GM12878 (cell line): ENCODE measurements at regions not wholly inside any gene's neighbourhood (a gene's known extent, or its start where the extent isn't known, plus 50 kb on each side); places are given as distances from the start of the nearest gene placed in this dataset.

Experiments used
- ATAC-seq: fragments of 200-7000 bp; cut with Tn5 transposase; 3 replicates; pipeline ENCODE4 v1.9.1; 2020; ENCODE audit warnings: mild to moderate bottlenecking, moderate library complexity
- BruUV-seq: library from RNA; stranded (reverse); fragments of 400-500 nt; replicated peaks from 2 replicates; lab custom pipeline; 2021; lab: Mats Ljungman, UMichigan
- CTCF ChIA-PET: fragments of 300-600 bp; sonication (Branson Sonifier 250); formaldehyde crosslinking; extraction: SDS; loops from one replicate; lab custom pipeline; 2021; ENCODE audit warnings: inconsistent platforms; lab: Yijun Ruan, JAX
- POLR2A ChIA-PET: fragments of 350-600 bp; formaldehyde crosslinking; extraction: SDS; loops from one replicate; lab custom pipeline; 2021; ENCODE audit warnings: inconsistent platforms; lab: Charles Lee
- RAD21 ChIA-PET: fragments of 300-600 bp; sonication (Branson Sonifier 250); formaldehyde crosslinking; loops from one replicate; lab custom pipeline; 2023; ENCODE audit warnings: antibody characterized with exemption; ENCODE audit not compliant: unreplicated experiment; lab: Charles Lee
- SMC1A ChIA-PET: fragments of 300-600 bp; sonication (Branson Sonifier 250); formaldehyde crosslinking; loops from one replicate; lab custom pipeline; 2023; ENCODE audit not compliant: unreplicated experiment, uncharacterized antibody; lab: Charles Lee
- DNase-seq: peaks from one replicate; pipeline ENCODE4 v3.0.0-alpha.2; 2011; ENCODE audit warnings: low read depth, low spot score
- FAIRE-seq: peaks from 3 replicates; lab custom pipeline; 2011; peaks lifted over from hg19 to GRCh38; lab: Jason Lieb, UNC
- H2AFZ ChIP-seq: 2 replicates; pipeline ENCODE4 v1.6.0; 2011; ENCODE audit warnings: low read depth, low read length, control low read depth; ENCODE audit not compliant: control insufficient read depth
- H3K27ac ChIP-seq: 2 replicates; pipeline ENCODE4 v1.5.1; 2011; ENCODE audit warnings: control low read depth; ENCODE audit not compliant: control insufficient read depth, insufficient read depth
- H3K27me3 ChIP-seq, 2 experiments: replicated peaks in 1 of 2; 2 replicates each; pipeline versions ENCODE4 v1.6.0 to v1.6.1; 2011; ENCODE audit warnings: low read length in 1 of 2; ENCODE audit not compliant: control insufficient read depth in 2 of 2, insufficient read depth in 2 of 2
- H3K36me3 ChIP-seq, 2 experiments: 2 replicates each; pipeline ENCODE4 v1.5.1; 2011; ENCODE audit warnings: low read length in 1 of 2; ENCODE audit not compliant: control insufficient read depth in 2 of 2, insufficient read depth in 2 of 2
- H3K4me1 ChIP-seq: 2 replicates; pipeline ENCODE4 v1.6.1; 2011; ENCODE audit warnings: mild to moderate bottlenecking, low read length, moderate library complexity, mixed read lengths; ENCODE audit not compliant: control insufficient read depth, insufficient read depth
- H3K4me2 ChIP-seq: 2 replicates; pipeline ENCODE4 v1.6.0; 2011; ENCODE audit warnings: control low read depth; ENCODE audit not compliant: control insufficient read depth, insufficient read depth
- H3K4me3 ChIP-seq: fragments of 200-600 bp; sonication (generic); 2 replicates; pipeline ENCODE4 v1.5.1; 2016
- H3K79me2 ChIP-seq: 2 replicates; pipeline ENCODE4 v1.6.0; 2011; ENCODE audit warnings: low read length; ENCODE audit not compliant: control insufficient read depth, insufficient read depth
- H3K9ac ChIP-seq: 2 replicates; pipeline ENCODE4 v1.8.0; 2011; ENCODE audit warnings: low read length, control low read depth, mixed read lengths; ENCODE audit not compliant: control insufficient read depth, insufficient read depth
- H3K9me3 ChIP-seq: replicated peaks from 3 replicates; pipeline ENCODE4 v1.5.1; 2011; ENCODE audit warnings: mild to moderate bottlenecking, low read length; ENCODE audit not compliant: control insufficient read depth, insufficient read depth
- H4K20me1 ChIP-seq: 2 replicates; pipeline ENCODE4 v1.6.0; 2011; ENCODE audit not compliant: control insufficient read depth, insufficient read depth
- ASH2L ChIP-seq: fragments of 300-600, 200-600 bp; sonication (generic); IDR thresholded peaks from 2 replicates; pipeline ENCODE4 v1.6.1; 2017; ENCODE audit warnings: low read depth, mild to moderate bottlenecking, borderline replicate concordance
- ATF7 ChIP-seq: fragments of 450-650 bp; IDR thresholded peaks from 2 replicates; pipeline ENCODE4 v1.6.1; 2016; ENCODE audit warnings: low read depth, mild to moderate bottlenecking
- BCL11A ChIP-seq: IDR thresholded peaks from 2 replicates; pipeline ENCODE4 v1.6.1; 2011; ENCODE audit warnings: low read depth, low read length
- BCL3 ChIP-seq: IDR thresholded peaks from 2 replicates; pipeline ENCODE4 v1.6.1; 2011; ENCODE audit warnings: borderline replicate concordance, low read depth, mild to moderate bottlenecking, moderate library complexity, low read length; ENCODE audit not compliant: insufficient read depth, poor library complexity, severe bottlenecking
- BHLHE40 ChIP-seq, 2 experiments: fragments of 450-650 bp in 1 of 2; IDR thresholded peaks; 2 replicates each; pipeline ENCODE4 v1.6.1; 2011 to 2017; ENCODE audit warnings: low read depth in 2 of 2, borderline replicate concordance in 1 of 2, improper control_type of control experiment in 1 of 2, low read length in 1 of 2, mild to moderate bottlenecking in 1 of 2
- CEBPB ChIP-seq, 2 experiments: fragments of 150-350 bp in 1 of 2; IDR thresholded peaks; 2 replicates each; pipeline ENCODE4 v1.6.1; 2012 to 2014; ENCODE audit warnings: low read depth in 2 of 2, low read length in 2 of 2, borderline replicate concordance in 1 of 2, inconsistent platforms in 1 of 2
- EED ChIP-seq: sonication (generic); IDR thresholded peaks from 2 replicates; pipeline ENCODE4 v1.6.1; 2016; ENCODE audit warnings: antibody characterized with exemption, low read depth
- FOXM1 ChIP-seq: IDR thresholded peaks from 2 replicates; pipeline ENCODE4 v1.6.1; 2012; ENCODE audit warnings: low read depth, mild to moderate bottlenecking, inconsistent platforms, low read length, moderate library complexity
- IKZF1 ChIP-seq: fragments of 450-650 bp; conservative IDR thresholded peaks from 2 replicates; pipeline ENCODE4 v1.6.1; 2017; ENCODE audit warnings: antibody characterized with exemption, mild to moderate bottlenecking
- IKZF2 ChIP-seq, 2 experiments: fragments of 450-650 bp; IDR thresholded peaks; 2 replicates each; pipeline ENCODE4 v1.6.1; 2017; ENCODE audit warnings: mild to moderate bottlenecking in 2 of 2, moderate library complexity in 2 of 2
- PAX5 ChIP-seq: IDR thresholded peaks from 2 replicates; pipeline ENCODE4 v1.6.1; 2011; ENCODE audit warnings: low read depth, low read length, borderline replicate concordance
- RAD51 ChIP-seq: fragments of 450-650 bp; IDR thresholded peaks from 2 replicates; pipeline ENCODE4 v1.6.1; 2016; ENCODE audit warnings: moderate library complexity, mild to moderate bottlenecking, inconsistent platforms
- RUNX3 ChIP-seq: IDR thresholded peaks from 2 replicates; pipeline ENCODE4 v1.6.1; 2012; ENCODE audit warnings: low read length, inconsistent platforms
- SKIL ChIP-seq: fragments of 450-650 bp; IDR thresholded peaks from 2 replicates; pipeline ENCODE4 v1.6.1; 2017; ENCODE audit warnings: mild to moderate bottlenecking, low read depth, inconsistent platforms; ENCODE audit not compliant: poor library complexity, severe bottlenecking
- SPI1 ChIP-seq: IDR thresholded peaks from 2 replicates; pipeline ENCODE4 v1.6.1; 2011; ENCODE audit warnings: low read depth, mild to moderate bottlenecking, low read length, moderate library complexity, borderline replicate concordance; ENCODE audit not compliant: insufficient read depth
- ZZZ3 ChIP-seq: IDR thresholded peaks from 2 replicates; pipeline ENCODE4 v1.6.1; 2011; ENCODE audit warnings: low read depth; ENCODE audit not compliant: control insufficient read depth, insufficient read length
- WGBS: methylation state at CpG from one replicate; pipeline ENCODE4 v1.1.6; 2016; ENCODE audit warnings: low lambda C conversion rate; ENCODE audit not compliant: insufficient replicate concordance, insufficient coverage; ENCODE audit errors: missing lambda C conversion rate; 5-methylcytosine and 5-hydroxymethylcytosine counted together
- in situ Hi-C: fragments of 300-500 bp; cut with MboI; formaldehyde crosslinking; loops from 9 replicates; pipeline ENCODE4 v1.14.3; 2018; ENCODE audit warnings: mixed read lengths
- intact Hi-C: fragments of 100-400 bp; cut with micrococcal nuclease; formaldehyde crosslinking; loops from one replicate; pipeline ENCODE4 v1.14.2; 2022; ENCODE audit not compliant: unreplicated experiment
- TF ChIP-seq, protein P1 (sequence below): fragments of 150-350 bp; IDR thresholded peaks from 2 replicates; pipeline ENCODE4 v1.6.1; 2014; ENCODE audit warnings: mild to moderate bottlenecking, low read depth, low read length

- ChIA-PET SMC1A (no interaction called here), POLR2A (interaction anchor here (1.0 kb wide), 1 partner anchor 13 kb away, joined by 3 read pairs; no protein-coding TSS in a partner anchor), CTCF (no interaction called here), RAD21 (no interaction called here)
- Histone ChIP-seq H3K9ac (no peak overlapping the region), H3K4me2 (no peak overlapping the region), H3K27ac (no peak overlapping the region), H3K36me3 (no peaks in the 10 kb centered on the region), H3K9me3 (no peaks in the 10 kb centered on the region), H4K20me1 (no peaks in the 10 kb centered on the region), H3K27me3 (no peaks in the 10 kb centered on the region), H3K79me2 (no peaks in the 10 kb centered on the region), H2AFZ (no peak overlapping the region), H3K4me3 (no peak overlapping the region), H3K4me1 (peaks cover 13% of the 10 kb centered on the region)
- in situ Hi-C loops: no loop called here
- 84% methylated on average over 16 of the region's 16 CpGs for WGBS
- ATAC-seq (peak; percentile 65), DNase-seq (no peak), FAIRE-seq (no peak)
- no TSS peak for BruUV-seq
- intact Hi-C loops: no loop called here
- TF ChIP-seq CEBPB (IDR thresholded peaks at IDR 0.05; ENCODE audit: borderline replicate concordance in 1 of 2, low read depth in 2 of 2, low read length in 2 of 2): no peak
- peak; percentile 52 for TF ChIP-seq RUNX3
- no peak for TF ChIP-seq ASH2L
- TF ChIP-seq RAD51: peak; percentile 45; the same call in 1 of the 2 replicates
- 0 out of 2 replicates have a peak, but pooled peaks have one; percentile 37 for TF ChIP-seq PAX5
- peak; percentile 64; the same call in 1 of the 2 replicates for TF ChIP-seq EED
- no peak for TF ChIP-seq FOXM1
- peak in 1 of 2 experiments; percentile 58; a peak in 2 of 4 replicates for TF ChIP-seq BHLHE40 (IDR thresholded peaks at IDR 0.05; ENCODE audit: borderline replicate concordance in 1 of 2, low read depth in 2 of 2, low read length in 1 of 2)
- TF ChIP-seq ATF7: no peak
- TF ChIP-seq IKZF2 (IDR thresholded peaks at IDR 0.05): peak in 1 of 2 experiments; percentile 46; a peak in 1 of 4 replicates
- peak; percentile 59; the same call in 1 of the 2 replicates for TF ChIP-seq SPI1
- peak; percentile 37; the same call in 1 of the 2 replicates for TF ChIP-seq IKZF1
- TF ChIP-seq, protein P1, sequence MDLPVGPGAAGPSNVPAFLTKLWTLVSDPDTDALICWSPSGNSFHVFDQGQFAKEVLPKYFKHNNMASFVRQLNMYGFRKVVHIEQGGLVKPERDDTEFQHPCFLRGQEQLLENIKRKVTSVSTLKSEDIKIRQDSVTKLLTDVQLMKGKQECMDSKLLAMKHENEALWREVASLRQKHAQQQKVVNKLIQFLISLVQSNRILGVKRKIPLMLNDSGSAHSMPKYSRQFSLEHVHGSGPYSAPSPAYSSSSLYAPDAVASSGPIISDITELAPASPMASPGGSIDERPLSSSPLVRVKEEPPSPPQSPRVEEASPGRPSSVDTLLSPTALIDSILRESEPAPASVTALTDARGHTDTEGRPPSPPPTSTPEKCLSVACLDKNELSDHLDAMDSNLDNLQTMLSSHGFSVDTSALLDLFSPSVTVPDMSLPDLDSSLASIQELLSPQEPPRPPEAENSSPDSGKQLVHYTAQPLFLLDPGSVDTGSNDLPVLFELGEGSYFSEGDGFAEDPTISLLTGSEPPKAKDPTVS: no peak
- TF ChIP-seq BCL3: peak; percentile 35
- TF ChIP-seq SKIL: no peak
- TF ChIP-seq ZZZ3: no peak
- TF ChIP-seq BCL11A: 0 out of 2 replicates have a peak, but pooled peaks have one; percentile 35
Observed at GRCh38 chr20:50350510-50351249, 159.5 kb upstream of the PTPN1 start.
